Putamen (tissue), 1 donor: ENCODE measurements at regions not wholly inside any gene's neighbourhood (a gene's known extent, or its start where the extent isn't known, plus 50 kb on each side); places are given as distances from the start of the nearest gene placed in this dataset.

Source experiments
- DNase-seq: peaks from one replicate; pipeline ENCODE4 v3.0.0-alpha.2; 2016; ENCODE audit warnings: low spot score

DNA sequence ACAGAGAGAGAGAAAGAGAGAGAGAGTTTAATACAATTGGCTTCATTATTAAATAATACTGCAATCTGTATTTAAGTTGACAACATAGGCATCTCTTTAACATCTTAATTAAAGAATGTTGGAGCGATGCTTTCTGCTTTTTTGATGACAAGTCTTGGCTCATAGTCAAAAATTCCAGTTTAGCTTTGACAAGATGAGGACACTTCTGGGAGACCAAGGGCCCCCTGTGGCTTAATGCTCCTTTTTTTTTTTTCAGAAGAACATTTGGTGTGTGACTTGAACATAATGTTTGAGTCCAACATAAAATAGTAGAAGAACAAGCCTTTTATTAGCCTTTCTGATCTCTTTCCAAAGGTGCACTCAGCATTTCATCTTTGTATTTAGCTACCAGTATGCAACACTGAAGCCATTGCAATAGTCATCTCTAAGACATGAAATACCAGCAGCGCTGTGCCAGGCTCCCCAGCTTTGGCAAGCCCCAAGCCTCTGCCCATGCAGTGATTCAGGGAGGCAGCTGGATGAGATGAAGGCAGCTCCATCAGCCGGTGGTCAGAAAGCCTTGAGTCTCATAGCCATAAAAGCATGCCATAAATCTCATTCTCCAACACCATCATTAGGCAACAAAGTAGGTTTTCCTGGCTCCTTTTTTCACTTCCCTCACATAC lies 349.4 kb upstream of the SEMA6D start:
- no peak for DNase-seq

DNA sequence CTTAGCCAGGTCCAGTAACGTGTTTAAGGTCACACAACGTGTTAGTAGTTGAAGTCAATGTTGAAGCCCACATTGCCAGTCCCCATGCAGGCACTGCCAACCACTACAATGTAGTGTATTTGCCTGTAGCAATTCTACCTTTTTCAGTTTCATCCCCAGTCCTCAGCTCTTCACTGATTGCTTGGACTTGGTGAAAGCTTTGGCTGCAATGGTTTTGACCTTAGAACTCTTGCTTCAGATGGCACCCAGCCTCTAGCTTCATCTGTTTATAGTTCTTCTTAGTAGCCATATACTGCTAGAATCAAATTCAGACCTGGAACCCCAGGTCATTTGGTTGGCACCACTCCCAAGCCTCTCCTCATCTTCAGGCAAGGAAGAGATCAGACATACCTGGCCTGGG lies 345.4 kb upstream of the SEMA6D start:
- DNase-seq: no peak

DNA sequence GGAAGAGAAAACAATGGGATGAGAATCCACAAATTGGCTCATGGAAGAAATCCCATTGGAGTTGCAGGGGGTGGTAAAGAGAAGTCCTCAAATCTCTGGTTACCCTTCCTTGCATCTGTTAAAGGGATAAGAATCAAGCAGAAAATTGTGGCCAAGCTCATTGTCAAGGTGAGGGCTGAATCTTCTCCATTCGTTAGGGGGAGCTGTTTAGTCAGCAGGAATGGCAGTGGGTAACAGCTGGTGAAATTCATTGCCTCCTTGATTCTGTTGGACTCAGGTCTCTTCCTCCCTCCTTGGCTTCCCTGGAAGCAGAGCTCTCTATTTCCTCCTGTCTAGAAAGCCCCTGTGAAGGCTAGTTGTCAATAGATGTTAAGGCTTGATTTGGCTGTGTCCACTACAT lies 343.1 kb upstream of the SEMA6D start:
- no peak for DNase-seq

DNA sequence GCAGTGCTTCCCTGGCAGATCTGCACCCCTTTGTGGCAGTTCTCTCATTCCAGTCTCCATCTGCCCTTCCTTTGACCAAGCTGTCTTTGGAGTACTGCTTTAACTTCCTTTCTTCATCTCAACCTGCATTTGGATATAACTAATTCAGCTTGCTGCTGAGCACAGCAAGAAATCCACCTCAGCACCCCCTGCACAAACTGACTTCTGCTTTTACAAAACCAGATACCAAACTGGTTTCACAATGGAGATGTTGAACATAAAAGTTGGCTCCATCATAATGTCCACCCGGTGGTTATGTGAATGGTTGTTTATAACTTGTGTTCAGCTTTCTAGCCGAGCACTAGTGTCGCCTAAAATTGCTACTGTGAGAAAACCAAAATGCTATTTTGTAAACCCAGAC lies 341.1 kb upstream of the SEMA6D start:
- no peak for DNase-seq

DNA sequence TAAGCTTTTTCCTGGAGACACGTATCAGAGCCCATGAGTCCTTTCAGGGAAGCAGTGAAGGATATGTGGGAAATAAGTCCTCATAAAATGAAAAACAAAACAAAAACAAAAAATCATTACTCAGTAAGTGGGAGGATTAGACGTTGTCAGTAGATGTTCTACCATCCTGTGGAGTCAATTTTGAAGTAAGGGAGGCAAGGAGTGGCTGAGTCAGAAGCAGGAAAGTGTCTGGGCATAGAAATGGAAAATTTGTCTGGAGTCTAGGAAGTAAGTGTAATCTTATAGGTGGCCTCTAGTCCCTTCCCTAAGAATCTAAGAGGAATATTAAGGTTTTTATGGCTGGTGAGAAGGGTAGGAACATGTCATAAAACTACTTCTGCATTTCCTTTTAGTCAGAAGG lies 339.8 kb upstream of the SEMA6D start:
- no peak for DNase-seq

DNA sequence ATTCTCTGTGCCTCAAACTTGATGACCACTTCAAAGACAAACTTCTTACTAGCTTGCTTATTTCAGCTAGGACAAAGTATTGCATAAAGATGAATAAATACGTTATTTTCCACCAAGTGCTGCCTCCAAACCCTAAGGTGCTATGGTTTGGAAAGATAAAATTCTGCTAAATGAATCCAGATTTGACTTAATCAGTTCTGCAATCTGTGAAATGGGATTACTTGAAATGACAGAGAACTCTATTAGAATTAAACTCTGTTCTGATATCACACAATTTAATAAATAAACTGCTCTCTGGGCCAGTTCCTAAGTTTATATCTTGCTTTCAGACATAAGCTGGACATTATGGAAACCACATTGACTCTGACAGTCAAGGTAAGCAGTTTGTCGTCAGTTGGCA lies 338.8 kb upstream of the SEMA6D start:
- no peak for DNase-seq

DNA sequence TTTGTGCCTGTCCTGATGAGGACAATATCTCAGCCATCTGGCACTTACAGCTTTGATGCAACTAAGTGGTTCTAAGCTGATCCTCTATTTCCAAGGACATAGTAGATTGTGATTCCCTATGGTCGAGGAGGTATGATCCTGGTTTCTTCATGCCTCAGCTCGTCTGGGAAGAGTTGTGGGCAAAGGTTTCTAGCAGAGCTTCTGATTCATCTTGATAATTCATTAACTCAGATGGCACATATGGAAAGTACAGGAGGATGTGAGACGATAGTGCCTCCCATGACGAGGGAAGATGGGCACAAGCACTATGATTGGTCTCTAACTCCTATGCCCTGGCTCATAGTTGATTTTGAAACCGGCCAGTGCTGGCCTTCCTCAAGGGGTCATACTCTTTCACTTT lies 334.2 kb upstream of the SEMA6D start:
- no peak for DNase-seq

DNA sequence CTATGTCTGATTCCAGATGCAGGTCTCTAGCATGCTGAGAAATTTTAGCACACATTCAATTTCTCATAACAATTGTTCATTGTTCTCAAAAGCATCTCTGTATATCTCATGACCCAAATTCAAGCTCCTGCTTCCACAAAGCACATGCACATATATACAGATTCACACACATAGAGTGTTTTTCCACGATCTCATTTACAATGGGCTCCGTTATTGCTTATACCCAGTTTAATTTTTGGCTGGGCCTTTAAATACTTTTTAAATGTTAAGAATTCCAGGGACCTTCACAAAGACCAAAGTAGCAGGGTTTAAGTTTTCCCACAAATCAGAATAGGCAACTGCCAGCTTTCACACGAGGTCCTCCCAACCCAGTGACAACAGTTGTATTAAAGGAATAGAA lies 333.5 kb upstream of the SEMA6D start:
- DNase-seq: no peak

DNA sequence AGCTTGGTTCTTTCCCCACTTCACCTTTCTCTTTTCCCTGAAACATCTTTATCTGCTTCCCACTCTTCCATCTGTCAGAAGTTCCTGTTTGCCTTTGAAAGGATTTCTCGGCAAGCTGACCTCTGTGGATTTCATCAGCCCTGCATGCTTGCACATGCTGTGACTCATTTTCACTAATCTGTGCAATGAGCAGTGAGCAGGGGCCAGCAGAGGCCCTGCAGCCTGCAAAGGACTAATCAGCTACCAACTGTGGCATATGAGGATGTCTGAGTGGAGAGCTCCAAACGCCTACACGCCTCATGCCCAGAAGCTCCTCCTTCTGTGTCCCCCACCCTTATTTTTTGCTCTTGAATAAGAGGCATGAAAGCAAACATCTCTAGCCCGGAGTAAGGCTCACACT lies 333.0 kb upstream of the SEMA6D start:
- DNase-seq: no peak

DNA sequence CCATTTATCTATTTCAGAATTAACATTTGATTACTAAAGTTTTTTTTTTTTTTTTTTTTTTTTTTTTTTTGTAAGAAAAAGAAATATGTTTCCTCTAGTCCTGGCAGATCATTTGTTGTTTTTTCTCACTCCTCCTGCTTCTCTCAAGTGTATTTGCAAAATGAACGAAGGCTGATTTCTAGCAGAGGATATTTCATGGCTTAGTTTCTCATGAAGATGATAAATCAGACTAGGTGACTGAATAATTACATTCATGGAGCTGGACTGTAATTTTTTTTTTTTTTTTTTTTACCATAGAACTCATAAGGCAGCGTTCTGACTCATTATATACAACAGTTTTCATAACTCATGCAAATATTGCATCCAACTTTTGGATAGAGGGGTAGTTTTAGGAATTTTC lies 332.5 kb upstream of the SEMA6D start:
- DNase-seq: no peak

DNA sequence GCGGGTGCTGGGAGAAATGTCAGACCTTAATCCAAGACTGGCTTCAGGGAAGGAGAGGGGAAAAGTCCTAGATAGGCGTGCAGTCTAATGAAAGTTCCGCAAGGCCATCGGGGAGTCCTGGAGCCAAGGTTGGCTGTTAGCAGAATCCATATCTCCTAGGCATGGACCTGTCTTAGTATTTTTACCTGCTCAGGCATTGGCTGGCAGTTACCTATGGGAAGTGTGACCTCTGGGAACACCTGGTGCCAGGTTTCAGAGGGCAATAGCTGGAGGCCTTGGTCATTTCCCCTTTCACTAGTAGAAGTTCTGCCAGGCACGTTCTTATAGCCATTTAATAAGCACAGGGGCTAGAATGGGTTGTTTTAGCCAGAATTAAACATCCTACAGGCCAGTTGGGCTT lies 330.8 kb upstream of the SEMA6D start:
- DNase-seq: no peak

DNA sequence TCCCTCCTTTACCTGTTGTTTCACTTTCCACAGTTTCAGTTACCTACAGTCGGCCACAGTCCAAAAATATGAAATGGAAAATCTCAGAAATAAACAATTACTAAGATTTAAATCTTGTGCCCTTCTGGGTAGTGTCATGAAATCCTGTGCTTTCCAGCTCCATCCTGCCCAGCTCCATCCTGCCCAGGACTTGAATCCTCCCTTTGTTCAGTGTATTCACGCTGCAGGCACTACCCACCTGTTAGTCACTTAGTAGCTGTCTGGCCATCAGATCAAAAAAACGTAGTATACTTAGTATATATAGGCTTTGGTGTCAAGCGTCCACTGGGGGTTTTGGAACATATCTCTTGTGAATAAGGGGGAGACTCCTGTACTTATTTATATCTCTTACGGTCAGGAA lies 329.0 kb upstream of the SEMA6D start:
- DNase-seq: no peak

DNA sequence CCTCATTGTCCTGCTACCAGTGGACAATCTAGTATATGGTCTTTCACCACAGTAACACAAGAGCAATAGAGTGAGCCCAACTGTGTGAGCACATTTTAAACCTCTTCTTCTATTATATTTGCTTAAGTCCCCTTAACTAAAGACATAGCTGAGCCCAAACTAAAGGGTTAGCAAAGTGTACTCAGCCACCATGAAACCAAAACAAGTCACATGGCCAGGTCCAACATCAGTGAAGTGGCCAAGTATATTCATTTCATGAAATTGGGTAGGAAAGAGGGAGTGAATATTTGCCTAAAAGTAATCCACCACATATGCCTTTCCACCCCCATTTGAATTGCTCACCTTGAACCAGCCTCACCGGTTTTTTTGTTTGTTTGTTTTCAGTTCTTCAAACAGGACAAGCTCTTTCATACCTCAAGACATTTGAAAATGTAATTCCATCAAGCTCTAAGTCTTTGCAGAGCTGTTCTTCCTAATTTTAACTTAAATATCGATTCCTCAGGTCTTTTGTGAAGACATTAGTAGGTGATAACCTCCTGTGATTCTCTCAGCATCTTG lies 327.0 kb upstream of the SEMA6D start:
- DNase-seq: no peak

DNA sequence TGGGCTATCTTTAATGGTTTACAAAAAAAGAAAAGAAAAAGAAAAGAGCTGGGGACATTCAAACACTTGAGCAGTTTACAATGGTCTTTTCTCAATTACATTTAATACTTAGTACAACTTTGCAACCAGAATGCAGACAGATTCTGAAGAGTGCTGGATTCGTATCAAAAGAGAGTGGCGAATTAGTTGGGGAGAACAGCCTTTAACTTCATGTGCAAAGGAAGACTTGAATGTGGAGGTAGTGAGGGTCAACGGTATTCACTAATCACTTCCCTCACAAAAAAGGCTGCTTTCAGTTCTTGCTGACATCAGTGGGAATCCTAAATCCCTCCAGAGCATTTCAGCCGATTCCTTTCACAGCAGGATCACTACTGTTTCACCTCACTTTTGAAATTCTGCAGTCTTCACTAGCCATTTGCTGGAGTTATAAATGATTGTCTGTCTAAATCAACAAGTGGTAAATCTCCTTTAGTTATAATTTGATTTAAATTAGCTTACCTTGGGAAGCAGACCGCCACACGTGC lies 323.0 kb upstream of the SEMA6D start:
- no peak for DNase-seq

DNA sequence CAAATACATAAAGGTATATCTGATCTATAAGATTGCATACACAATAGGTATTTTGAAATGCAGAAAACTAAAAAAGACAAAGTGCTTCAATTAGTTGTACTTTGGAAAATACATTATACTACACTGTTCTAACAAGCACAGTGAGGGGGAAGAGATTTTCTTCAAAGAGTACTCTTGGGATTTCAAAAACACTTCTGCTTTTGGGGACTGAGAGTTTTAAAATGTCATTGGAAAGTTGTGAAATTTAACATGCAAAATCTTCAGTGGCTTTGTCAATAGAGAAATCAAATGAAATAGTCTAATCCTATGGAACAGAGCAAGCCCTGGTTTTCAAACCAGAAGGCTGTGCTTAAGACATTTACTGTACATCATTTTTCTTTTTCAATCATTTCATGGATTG lies 322.2 kb upstream of the SEMA6D start:
- no peak for DNase-seq

DNA sequence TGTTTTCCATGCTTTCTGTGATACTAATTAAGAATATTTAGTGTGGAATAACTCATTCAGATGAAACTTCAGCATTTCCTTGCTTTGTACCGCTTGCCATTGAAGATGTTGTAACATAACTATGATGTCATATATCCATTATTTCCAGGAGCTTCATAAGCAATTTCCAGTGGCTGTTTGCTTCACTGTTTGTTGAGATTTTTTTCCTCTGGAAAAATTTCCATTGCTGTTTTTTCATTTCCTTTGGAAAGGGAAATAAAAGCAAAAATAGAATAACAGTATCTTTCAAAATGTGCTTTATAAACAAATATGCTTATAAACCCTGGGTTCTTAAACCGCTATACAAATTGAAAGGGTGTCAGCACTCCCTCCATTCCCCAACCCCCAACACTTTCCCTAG lies 319.6 kb upstream of the SEMA6D start:
- DNase-seq: no peak

DNA sequence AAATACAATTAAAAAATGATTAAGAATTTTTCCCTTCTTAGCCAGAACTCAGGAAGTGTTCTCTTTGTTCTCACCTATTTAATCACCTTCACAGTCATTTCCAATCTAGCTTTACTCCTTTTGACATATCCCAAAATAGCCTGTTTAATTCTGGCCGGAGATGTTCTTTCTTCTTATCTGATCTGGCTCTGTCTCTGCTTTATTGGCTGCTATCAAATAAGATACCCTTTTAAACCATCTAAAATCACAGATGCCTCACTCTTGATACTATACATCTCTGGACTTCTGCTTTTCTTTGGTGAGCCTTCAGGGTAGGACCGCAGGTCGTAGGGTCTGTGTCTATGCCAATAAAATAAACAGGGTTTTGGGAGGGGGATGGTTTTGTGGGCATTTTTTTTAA lies 319.2 kb upstream of the SEMA6D start:
- DNase-seq: no peak

DNA sequence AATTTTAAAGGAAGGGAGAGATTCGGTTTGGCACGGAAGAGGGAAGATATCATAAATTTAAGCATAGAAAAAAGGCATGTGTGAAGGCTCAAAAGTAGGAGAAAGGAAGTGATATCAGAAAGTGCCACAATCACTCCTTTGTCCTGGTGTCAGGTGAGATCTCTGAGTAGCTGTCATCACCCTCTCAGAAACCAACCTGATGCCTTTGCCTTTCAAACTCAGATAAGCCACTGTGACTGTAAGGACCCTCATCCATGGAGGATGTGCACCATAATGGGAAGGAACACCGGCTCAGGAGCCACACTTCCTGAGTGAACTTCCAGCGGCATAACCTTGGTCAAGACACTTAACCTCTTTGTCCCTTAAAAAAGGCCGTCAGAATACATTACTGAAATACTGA lies 318.7 kb upstream of the SEMA6D start:
- DNase-seq: no peak

DNA sequence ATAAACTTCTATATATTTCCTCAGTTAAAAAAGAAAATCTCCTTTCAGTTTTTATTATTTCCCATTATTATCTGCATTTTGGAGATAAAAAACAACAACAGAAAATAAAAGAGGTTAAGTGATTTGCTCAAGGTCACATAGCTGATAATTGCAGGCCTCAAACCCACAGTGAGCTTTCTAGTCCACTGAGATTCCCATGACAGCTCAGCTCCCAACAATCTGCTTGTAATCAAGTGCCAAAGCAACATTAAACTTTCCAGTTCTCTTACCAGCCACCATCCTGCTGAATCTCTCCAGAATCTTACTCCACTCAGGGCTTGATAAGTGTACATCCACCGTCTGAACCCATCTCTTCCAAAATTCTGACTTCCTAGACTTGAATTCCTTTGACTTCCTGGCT lies 318.2 kb upstream of the SEMA6D start:
- no peak for DNase-seq

DNA sequence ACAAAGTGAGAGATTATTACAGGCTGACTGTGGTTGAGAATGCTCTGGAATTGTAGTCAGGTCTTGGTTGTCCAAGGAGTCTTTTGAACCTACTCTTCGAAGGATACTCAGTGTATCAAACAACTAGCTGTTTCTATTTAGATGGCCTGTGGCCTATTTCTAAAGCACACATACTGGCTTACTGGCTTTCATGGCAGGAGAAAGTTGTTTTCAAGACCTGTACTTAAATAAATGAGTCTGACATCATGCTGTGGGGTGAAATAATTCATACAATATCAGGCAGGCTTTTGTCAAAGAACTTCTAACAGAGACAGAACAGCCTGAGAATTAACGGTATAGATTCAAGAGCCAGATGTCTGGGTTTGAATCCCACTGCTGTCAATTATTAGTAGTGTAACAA lies 316.7 kb upstream of the SEMA6D start:
- no peak for DNase-seq

DNA sequence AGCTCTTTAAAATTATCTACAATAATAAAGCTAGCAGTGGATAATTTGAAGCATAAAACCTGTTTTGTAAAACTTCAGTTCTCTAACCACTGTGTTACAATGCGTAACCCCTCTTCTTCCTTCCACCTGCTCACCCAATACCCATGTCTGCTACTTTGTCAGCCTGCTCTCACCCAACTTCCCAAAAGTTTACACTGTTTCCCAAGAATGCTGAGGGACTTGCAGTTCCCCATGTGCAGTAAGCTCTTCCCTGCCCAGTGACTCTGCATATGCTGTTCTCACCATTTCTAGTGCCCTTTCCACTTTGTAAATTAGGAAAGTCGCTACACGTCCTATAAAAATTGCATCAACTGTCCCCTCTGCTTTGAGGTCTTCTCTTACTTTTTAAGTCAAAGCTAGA lies 315.9 kb upstream of the SEMA6D start:
- DNase-seq: no peak

DNA sequence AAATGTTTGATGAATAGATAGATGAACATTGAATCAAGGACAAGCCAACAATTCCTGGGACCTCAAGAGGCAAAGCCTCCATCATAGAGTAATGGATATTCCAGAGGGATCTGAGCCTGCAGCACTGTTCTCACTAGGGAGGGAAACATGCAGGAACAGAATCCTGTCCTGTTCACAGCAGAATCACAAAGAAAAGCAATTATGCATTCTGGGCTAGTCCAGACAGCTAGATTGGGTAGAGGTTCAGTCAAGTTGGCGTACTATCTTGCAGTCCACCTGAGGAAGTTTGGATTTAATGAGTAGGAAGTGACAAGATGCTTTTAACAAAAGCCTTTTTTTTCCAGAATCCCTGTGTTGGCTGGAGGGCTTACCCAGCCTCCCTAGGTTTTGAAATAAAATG lies 314.5 kb upstream of the SEMA6D start:
- no peak for DNase-seq

DNA sequence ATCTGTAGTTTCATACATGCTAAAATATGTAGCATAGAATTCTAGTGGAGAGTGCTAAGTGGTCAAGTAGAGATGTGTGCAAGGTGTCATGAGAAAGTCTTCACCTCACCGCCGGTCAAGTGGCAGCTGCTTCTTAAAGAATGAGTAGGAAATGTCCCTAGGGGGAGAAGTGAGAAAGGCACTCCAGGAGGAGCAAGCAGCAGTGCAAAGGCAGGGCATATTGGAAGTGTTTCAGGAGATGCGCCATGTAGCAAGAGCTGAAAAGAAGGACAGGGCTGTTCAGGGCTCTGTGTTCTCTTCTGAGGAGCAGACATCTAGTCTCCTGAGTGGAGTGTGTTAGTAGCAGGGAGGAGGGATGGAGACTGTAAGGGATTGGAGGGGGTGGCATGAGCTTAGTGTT lies 312.4 kb upstream of the SEMA6D start:
- no peak for DNase-seq
